ENCODE measurements at regions not wholly inside any gene's neighbourhood (a gene's known extent, or its start where the extent isn't known, plus 50 kb on each side); places are given as distances from the start of the nearest gene placed in this dataset.

DNA sequence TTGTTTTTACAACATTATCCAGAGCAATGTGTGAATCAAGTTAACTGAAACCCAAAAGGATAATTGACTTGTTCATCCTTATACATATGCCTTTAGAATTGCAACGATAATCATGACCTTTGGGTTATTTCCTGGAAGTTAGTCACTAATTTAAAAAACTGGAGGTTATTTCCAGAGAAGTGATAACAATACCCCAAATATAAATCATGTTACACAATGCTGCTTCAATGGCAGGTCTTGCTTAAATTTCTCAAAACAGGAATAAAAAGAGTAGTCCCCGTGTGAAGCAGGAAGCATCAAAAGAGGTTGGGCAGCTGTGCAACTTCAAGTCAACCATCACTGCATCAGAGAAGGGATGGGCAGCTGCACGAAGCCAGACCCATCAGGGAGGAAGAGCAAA is 134.4 kb downstream of the EFNB2 start:
- no peak overlapping the region for H2AK5ac ChIP-seq (ENCODE audit: low read depth, low read length)
- no peak overlapping the region for H3K4ac ChIP-seq (replicated peaks; ENCODE audit: insufficient read length, low read depth, low read length)
- no peak overlapping the region; the same call in 1 of the 2 replicates for H2AFZ ChIP-seq (ENCODE audit: low read length)
- no peak overlapping the region for H3K27ac ChIP-seq (ENCODE audit: low read depth, low read length)
- H2BK15ac ChIP-seq (ENCODE audit: low read length): no peak overlapping the region
- H3K4me3 ChIP-seq (ENCODE audit: extremely low read depth in 1 of 4, insufficient read depth in 2 of 4, low read depth in 3 of 4, low read length in 4 of 4): no peak overlapping the region
- no peak for FAIRE-seq
- no peaks in the 10 kb centered on the region for H3K23me2 ChIP-seq (ENCODE audit: low read depth, low read length)
- H2BK20ac ChIP-seq (ENCODE audit: low read length): no peak overlapping the region
- no peaks in the 10 kb centered on the region for H4K20me1 ChIP-seq (replicated peaks in 1 of 2; ENCODE audit: control insufficient read depth in 1 of 2, insufficient read depth in 2 of 2, low read length in 2 of 2)
- no peak overlapping the region for H3K18ac ChIP-seq (ENCODE audit: extremely low read depth, low read length)
- WGBS, 2 experiments (ENCODE audit: extremely low coverage in 1 of 2, insufficient coverage in 1 of 2, insufficient read length in 1 of 2, insufficient replicate concordance in 2 of 2, low coverage in 1 of 2, low lambda C conversion rate in 2 of 2, missing lambda C conversion rate in 1 of 2): 88% methylated on average over 3 of the region's 3 CpGs; no CpG with 5 or more reads in 1 of the 2 experiments
- H2BK12ac ChIP-seq (ENCODE audit: low read depth, low read length): no peak overlapping the region
- no peak overlapping the region for H4K5ac ChIP-seq (ENCODE audit: insufficient read length, low read depth, low read length)
- no peak overlapping the region for H3K56ac ChIP-seq (replicated peaks; ENCODE audit: insufficient read length, low read depth, low read length)
- no peak overlapping the region for H3K4me2 ChIP-seq (ENCODE audit: insufficient read depth in 1 of 2, low read depth in 2 of 2, low read length in 2 of 2)
- POLR2A ChIA-PET (ENCODE audit: partially characterized antibody): no interaction called here
- H3K14ac ChIP-seq (ENCODE audit: insufficient read length): no peak overlapping the region
- H3K27me3 ChIP-seq (replicated peaks in 1 of 4; ENCODE audit: control insufficient read depth in 3 of 4, extremely low read depth in 1 of 4, insufficient read depth in 3 of 4, low read length in 3 of 4): no peaks in the 10 kb centered on the region
- H3K4me1 ChIP-seq (replicated peaks in 1 of 4; ENCODE audit: control insufficient read depth in 3 of 4, insufficient read depth in 4 of 4, low read length in 3 of 4): peaks cover 0 to 4% (median 2%) of the 10 kb centered on the region in 4 experiments; a peak in 3 of 7 replicates
- no peaks in the 10 kb centered on the region for H3K36me3 ChIP-seq (ENCODE audit: control insufficient read depth in 2 of 4, insufficient read depth in 4 of 4, low read length in 3 of 4)
- H2BK120ac ChIP-seq (replicated peaks; ENCODE audit: low read depth, low read length): no peak overlapping the region
- H4K91ac ChIP-seq (replicated peaks; ENCODE audit: insufficient read length, low read length): no peak overlapping the region
- no peaks in the 10 kb centered on the region for H3K79me2 ChIP-seq (ENCODE audit: control insufficient read depth in 1 of 2, insufficient read depth in 2 of 2, low read length in 2 of 2)
- CTCF ChIA-PET (ENCODE audit: partially characterized antibody): interaction anchor here (0.6 to 1.2 kb wide), 2 partner anchors 18 to 1427 kb away, joined by 3 to 4 read pairs; no protein-coding TSS in a partner anchor
- no peak overlapping the region for H4K8ac ChIP-seq (ENCODE audit: extremely low read depth, insufficient read depth, low read length)
- H3K9me3 ChIP-seq (ENCODE audit: insufficient read depth in 2 of 2, low read depth in 1 of 2, low read length in 1 of 2): no peaks in the 10 kb centered on the region
- no peak overlapping the region for H2BK5ac ChIP-seq (ENCODE audit: low read depth, low read length)
- H3K23ac ChIP-seq (ENCODE audit: insufficient read length): no peak overlapping the region
- no peaks in the 10 kb centered on the region for H3K79me1 ChIP-seq (ENCODE audit: low read depth, low read length)
- DNase-seq (ENCODE audit: low read depth in 1 of 2, low spot score in 2 of 2): no peak
- no peak for TF ChIP-seq GTF2F1 (IDR thresholded peaks at IDR 0.05; ENCODE audit: borderline replicate concordance, low read depth, low read length)
- TF ChIP-seq SIX5 (IDR thresholded peaks at IDR 0.05; ENCODE audit: low read depth, low read length): no peak
- no peak for TF ChIP-seq POLR2AphosphoS5 (IDR thresholded peaks at IDR 0.05; ENCODE audit: low read depth, low read length)
- TF ChIP-seq BACH1 (IDR thresholded peaks at IDR 0.05; ENCODE audit: low read length): no peak
- TF ChIP-seq RNF2 (IDR thresholded peaks at IDR 0.05; ENCODE audit: borderline replicate concordance, low read depth, low read length, missing control alignments, poor library complexity, severe bottlenecking): no peak
- TF ChIP-seq CBX5 (IDR thresholded peaks at IDR 0.05; ENCODE audit: low read depth, low read length): no peak
- TF ChIP-seq, protein P1, sequence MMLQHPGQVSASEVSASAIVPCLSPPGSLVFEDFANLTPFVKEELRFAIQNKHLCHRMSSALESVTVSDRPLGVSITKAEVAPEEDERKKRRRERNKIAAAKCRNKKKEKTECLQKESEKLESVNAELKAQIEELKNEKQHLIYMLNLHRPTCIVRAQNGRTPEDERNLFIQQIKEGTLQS (IDR thresholded peaks at IDR 0.05; ENCODE audit: insufficient read depth, low read depth, low read length): no peak
- no peak for TF ChIP-seq KDM5A (IDR thresholded peaks at IDR 0.05; ENCODE audit: low read length)
- no peak overlapping the region for H3K9ac ChIP-seq (replicated peaks in 1 of 4; ENCODE audit: extremely low read depth in 1 of 4, low read depth in 3 of 4, low read length in 3 of 4)
